Activated CD8-positive, alpha-beta memory T cell treated with anti-CD3 and anti-CD28 coated beads, Interleukin-2, amount 10 ng/mL, durations not matched to agents 7 days and 5 days (primary cell): ENCODE measurements at regions not wholly inside any gene's neighbourhood (a gene's known extent, or its start where the extent isn't known, plus 50 kb on each side); places are given as distances from the start of the nearest gene placed in this dataset.

Source experiments
- ATAC-seq: fragments of 150-1000 bp; cut with Tn5 transposase; one replicate; pipeline ENCODE4 v1.10.0; 2021; ENCODE audit warnings: moderate library complexity
- CTCF ChIA-PET: fragments of 350-600 bp; sonication (Branson Sonifier 250); formaldehyde crosslinking; loops from one replicate; lab custom pipeline; 2021; ENCODE audit warnings: antibody characterized with exemption; lab: Charles Lee
- DNase-seq: peaks from one replicate; pipeline ENCODE4 v3.0.0-alpha.2; 2020
- H3K27ac Mint-ChIP-seq: one replicate; pipeline ENCODE4 v1.8.0; 2021; ENCODE audit warnings: mild to moderate bottlenecking, mixed read lengths
- H3K27me3 Mint-ChIP-seq: one replicate; pipeline ENCODE4 v1.8.0; 2021; ENCODE audit warnings: mixed read lengths
- H3K36me3 Mint-ChIP-seq: one replicate; pipeline ENCODE4 v1.8.0; 2021; ENCODE audit warnings: mild to moderate bottlenecking, mixed read lengths
- H3K4me1 Mint-ChIP-seq: one replicate; pipeline ENCODE4 v1.8.0; 2021; ENCODE audit warnings: mixed read lengths
- H3K4me3 Mint-ChIP-seq: one replicate; pipeline ENCODE4 v1.8.0; 2021; ENCODE audit warnings: mild to moderate bottlenecking, moderate library complexity, mixed read lengths
- H3K9me3 Mint-ChIP-seq: one replicate; pipeline ENCODE4 v1.8.0; 2022; ENCODE audit warnings: low read depth, mixed read lengths

- H3K36me3 Mint-ChIP-seq = no peaks in the 10 kb centered on the region
- CTCF ChIA-PET = no interaction called here
- H3K27ac Mint-ChIP-seq = no peak overlapping the region
- ATAC-seq = no peak
- H3K9me3 Mint-ChIP-seq = peaks cover 3% of the 10 kb centered on the region
- no peaks in the 10 kb centered on the region for H3K27me3 Mint-ChIP-seq
- H3K4me3 Mint-ChIP-seq = no peak overlapping the region
- no peaks in the 10 kb centered on the region for H3K4me1 Mint-ChIP-seq
- DNase-seq = no peak
Measured at GRCh38 chr18:39945076-39945475, 2010.0 kb upstream of the PIK3C3 start.

GRCh38 chr18:39942702-39943101 is 2012.3 kb upstream of the PIK3C3 start:
- no peak overlapping the region for H3K27ac Mint-ChIP-seq
- DNase-seq (no peak), ATAC-seq (no peak)
- H3K27me3 Mint-ChIP-seq = no peaks in the 10 kb centered on the region
- H3K9me3 Mint-ChIP-seq = peaks cover 6% of the 10 kb centered on the region
- H3K4me3 Mint-ChIP-seq = no peak overlapping the region
- H3K36me3 Mint-ChIP-seq = no peaks in the 10 kb centered on the region
- H3K4me1 Mint-ChIP-seq = no peaks in the 10 kb centered on the region
- CTCF ChIA-PET = no interaction called here

DNA sequence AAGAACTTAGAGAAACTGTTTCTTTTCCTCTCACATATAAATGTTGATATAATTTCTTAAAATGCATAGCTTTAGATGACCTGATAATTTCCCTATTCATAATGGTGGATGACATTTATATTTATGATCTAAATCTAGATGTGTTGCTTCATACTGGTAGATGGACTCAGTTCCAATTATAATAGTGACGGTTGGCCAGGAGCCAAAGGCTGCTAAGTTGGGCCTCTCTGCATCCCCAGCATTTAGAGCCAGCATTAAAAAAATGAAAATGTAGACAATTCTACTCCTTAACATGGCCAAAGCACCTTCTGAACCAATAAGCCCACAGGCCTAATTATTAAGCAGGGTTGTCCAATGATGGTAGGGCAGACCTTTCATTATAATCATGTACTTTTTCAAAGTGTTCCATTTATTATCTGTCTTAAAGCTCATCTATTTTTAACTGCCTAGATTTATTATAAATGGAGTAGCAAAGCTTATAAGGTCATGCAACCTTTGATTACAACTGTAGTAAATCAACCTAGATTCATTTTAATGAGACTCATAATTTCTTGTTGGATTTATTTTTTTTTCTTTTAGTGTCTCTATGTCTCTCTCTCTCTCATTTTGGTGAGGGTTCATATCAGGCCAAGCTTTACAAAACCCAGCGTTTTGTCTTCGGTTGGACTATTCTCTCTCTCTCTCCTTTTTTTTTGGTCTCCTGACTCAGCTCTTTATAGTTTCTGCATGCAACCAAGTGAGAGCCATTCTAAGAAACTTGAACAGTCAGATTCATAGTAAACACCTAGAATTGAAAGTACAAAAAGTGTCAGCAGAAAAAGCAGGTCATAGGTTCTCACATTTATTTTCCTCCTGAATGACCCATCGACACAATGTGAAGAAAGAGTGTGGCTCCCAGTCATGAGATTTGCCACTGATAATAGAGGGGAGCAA is 2016.1 kb upstream of the PIK3C3 start:
- ATAC-seq (no peak), DNase-seq (no peak)
- no peaks in the 10 kb centered on the region for H3K4me1 Mint-ChIP-seq
- peaks cover 6% of the 10 kb centered on the region for H3K9me3 Mint-ChIP-seq
- no peak overlapping the region for H3K4me3 Mint-ChIP-seq
- no peaks in the 10 kb centered on the region for H3K36me3 Mint-ChIP-seq
- CTCF ChIA-PET = no interaction called here
- H3K27ac Mint-ChIP-seq = no peak overlapping the region
- no peaks in the 10 kb centered on the region for H3K27me3 Mint-ChIP-seq

- DNase-seq (no peak), ATAC-seq (no peak)
- CTCF ChIA-PET = no interaction called here
- Mint-ChIP-seq H3K36me3 (no peaks in the 10 kb centered on the region), H3K9me3 (peaks cover 3% of the 10 kb centered on the region), H3K4me1 (no peaks in the 10 kb centered on the region), H3K27me3 (no peaks in the 10 kb centered on the region), H3K27ac (no peak overlapping the region), H3K4me3 (no peak overlapping the region)
Measured at GRCh38 chr18:39935598-39935997, 2019.4 kb upstream of the PIK3C3 start.

GRCh38 chr18:39918847-39919246 is 2036.2 kb upstream of the PIK3C3 start:
- Mint-ChIP-seq H3K4me3 (no peak overlapping the region), H3K27me3 (no peaks in the 10 kb centered on the region), H3K36me3 (no peaks in the 10 kb centered on the region), H3K9me3 (peaks cover 2% of the 10 kb centered on the region), H3K4me1 (no peaks in the 10 kb centered on the region), H3K27ac (no peak overlapping the region)
- CTCF ChIA-PET = no interaction called here
- DNase-seq (no peak), ATAC-seq (no peak)

- Mint-ChIP-seq H3K4me1 (no peaks in the 10 kb centered on the region), H3K27me3 (no peaks in the 10 kb centered on the region), H3K9me3 (peaks cover 9% of the 10 kb centered on the region), H3K27ac (no peak overlapping the region), H3K4me3 (no peak overlapping the region), H3K36me3 (no peaks in the 10 kb centered on the region)
- ATAC-seq = no peak
- DNase-seq = no peak
- CTCF ChIA-PET = no interaction called here
Measured at GRCh38 chr18:39913672-39914366, 2041.2 kb upstream of the PIK3C3 start.

DNA sequence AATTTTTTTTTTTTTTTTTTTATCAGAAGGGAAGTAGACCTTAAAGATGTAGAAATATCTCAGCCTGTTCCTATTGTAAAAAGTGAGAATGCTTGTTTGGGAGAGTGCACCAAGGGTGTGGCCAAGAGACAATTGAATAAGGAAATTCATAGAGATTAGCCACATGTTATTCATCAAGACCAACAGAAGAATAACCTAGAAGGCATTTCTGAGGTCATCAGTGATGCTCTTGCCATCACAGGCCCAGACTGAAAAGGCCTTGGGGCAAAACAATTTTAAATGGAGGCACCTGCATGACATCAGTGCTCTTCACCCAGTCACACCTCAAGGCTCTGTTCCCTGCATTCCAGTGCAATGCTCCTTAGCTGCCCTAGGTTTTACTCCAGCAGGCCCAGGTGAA is 2043.3 kb upstream of the PIK3C3 start:
- H3K4me3 Mint-ChIP-seq = no peak overlapping the region
- no peaks in the 10 kb centered on the region for H3K4me1 Mint-ChIP-seq
- no peak for DNase-seq
- H3K27me3 Mint-ChIP-seq = no peaks in the 10 kb centered on the region
- CTCF ChIA-PET = no interaction called here
- H3K36me3 Mint-ChIP-seq = no peaks in the 10 kb centered on the region
- ATAC-seq = no peak
- no peak overlapping the region for H3K27ac Mint-ChIP-seq
- peaks cover 7% of the 10 kb centered on the region for H3K9me3 Mint-ChIP-seq

GRCh38 chr18:39909706-39910105 is 2045.3 kb upstream of the PIK3C3 start:
- Mint-ChIP-seq H3K27me3 (no peaks in the 10 kb centered on the region), H3K4me1 (no peaks in the 10 kb centered on the region), H3K4me3 (no peak overlapping the region), H3K36me3 (no peaks in the 10 kb centered on the region), H3K9me3 (peaks cover 7% of the 10 kb centered on the region), H3K27ac (no peak overlapping the region)
- DNase-seq = no peak
- no peak for ATAC-seq
- CTCF ChIA-PET = no interaction called here

DNA sequence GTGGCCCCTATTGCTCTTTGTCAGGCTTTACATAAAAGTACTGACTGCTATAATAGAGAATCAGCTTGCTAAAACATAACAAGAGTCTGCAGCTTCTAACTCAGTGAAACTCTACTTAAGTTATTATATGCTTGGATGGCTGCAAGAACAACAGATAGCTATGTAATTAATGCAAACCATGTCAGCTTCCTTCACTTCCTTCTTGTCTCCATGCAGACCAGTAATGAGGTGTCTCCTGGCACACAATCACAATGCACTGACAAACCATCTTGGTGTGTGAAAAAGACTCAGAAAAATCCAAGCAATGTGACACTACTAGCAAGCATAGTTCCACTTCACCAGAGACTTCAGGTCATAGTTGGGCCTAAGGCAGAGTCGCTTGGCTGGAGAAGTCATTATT is 2068.9 kb upstream of the PIK3C3 start:
- peaks cover 2% of the 10 kb centered on the region for H3K9me3 Mint-ChIP-seq
- no peaks in the 10 kb centered on the region for H3K4me1 Mint-ChIP-seq
- H3K4me3 Mint-ChIP-seq = no peak overlapping the region
- ATAC-seq (no peak), DNase-seq (no peak)
- H3K36me3 Mint-ChIP-seq = no peaks in the 10 kb centered on the region
- no peak overlapping the region for H3K27ac Mint-ChIP-seq
- H3K27me3 Mint-ChIP-seq = no peaks in the 10 kb centered on the region
- CTCF ChIA-PET = no interaction called here

DNA sequence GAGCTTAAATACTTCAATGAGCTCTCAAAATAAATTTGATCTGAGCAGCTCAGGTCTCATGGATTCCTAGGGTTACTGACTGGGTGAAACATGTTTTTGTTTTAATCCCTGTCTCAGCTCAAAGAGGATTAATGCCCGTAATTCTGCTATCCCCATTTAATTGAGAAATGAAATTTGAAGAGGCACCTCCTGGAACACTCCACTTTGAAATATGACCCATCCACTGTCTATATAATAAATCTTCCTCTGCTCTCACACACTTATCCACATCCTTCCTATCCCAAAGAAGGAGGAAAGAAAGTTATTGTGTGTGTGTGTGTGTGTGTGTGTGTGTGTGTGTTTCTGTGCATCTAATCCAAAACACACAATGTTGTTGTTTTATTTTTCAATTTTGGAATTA is 2082.4 kb upstream of the PIK3C3 start:
- Mint-ChIP-seq H3K36me3 (no peaks in the 10 kb centered on the region), H3K4me1 (no peaks in the 10 kb centered on the region), H3K4me3 (no peak overlapping the region), H3K9me3 (peaks cover 2% of the 10 kb centered on the region), H3K27ac (no peak overlapping the region), H3K27me3 (no peaks in the 10 kb centered on the region)
- DNase-seq (no peak), ATAC-seq (no peak)
- CTCF ChIA-PET = interaction anchor here (0.7 kb wide), 1 partner anchor 437 kb away, joined by 3 read pairs; no protein-coding TSS in a partner anchor

GRCh38 chr18:39871961-39872360 is 2083.1 kb upstream of the PIK3C3 start:
- CTCF ChIA-PET = interaction anchor here (0.7 kb wide), 1 partner anchor 436 kb away, joined by 3 read pairs; no protein-coding TSS in a partner anchor
- H3K4me3 Mint-ChIP-seq = no peak overlapping the region
- peaks cover 2% of the 10 kb centered on the region for H3K9me3 Mint-ChIP-seq
- H3K4me1 Mint-ChIP-seq = no peaks in the 10 kb centered on the region
- DNase-seq (no peak), ATAC-seq (no peak)
- H3K27ac Mint-ChIP-seq = no peak overlapping the region
- no peaks in the 10 kb centered on the region for H3K27me3 Mint-ChIP-seq
- H3K36me3 Mint-ChIP-seq = no peaks in the 10 kb centered on the region

- no peak for DNase-seq
- H3K4me1 Mint-ChIP-seq = no peaks in the 10 kb centered on the region
- H3K27me3 Mint-ChIP-seq = no peaks in the 10 kb centered on the region
- no peak overlapping the region for H3K4me3 Mint-ChIP-seq
- CTCF ChIA-PET = no interaction called here
- no peaks in the 10 kb centered on the region for H3K36me3 Mint-ChIP-seq
- H3K27ac Mint-ChIP-seq = no peak overlapping the region
- peaks cover 2% of the 10 kb centered on the region for H3K9me3 Mint-ChIP-seq
- no peak for ATAC-seq
Measured at GRCh38 chr18:39870591-39870990, 2084.4 kb upstream of the PIK3C3 start.

- DNase-seq = no peak
- Mint-ChIP-seq H3K36me3 (no peaks in the 10 kb centered on the region), H3K9me3 (peaks cover 6% of the 10 kb centered on the region), H3K4me1 (no peaks in the 10 kb centered on the region), H3K4me3 (no peak overlapping the region), H3K27me3 (no peaks in the 10 kb centered on the region), H3K27ac (no peak overlapping the region)
- CTCF ChIA-PET = no interaction called here
- ATAC-seq = no peak
Measured at GRCh38 chr18:39863916-39864315, 2091.1 kb upstream of the PIK3C3 start.

DNA sequence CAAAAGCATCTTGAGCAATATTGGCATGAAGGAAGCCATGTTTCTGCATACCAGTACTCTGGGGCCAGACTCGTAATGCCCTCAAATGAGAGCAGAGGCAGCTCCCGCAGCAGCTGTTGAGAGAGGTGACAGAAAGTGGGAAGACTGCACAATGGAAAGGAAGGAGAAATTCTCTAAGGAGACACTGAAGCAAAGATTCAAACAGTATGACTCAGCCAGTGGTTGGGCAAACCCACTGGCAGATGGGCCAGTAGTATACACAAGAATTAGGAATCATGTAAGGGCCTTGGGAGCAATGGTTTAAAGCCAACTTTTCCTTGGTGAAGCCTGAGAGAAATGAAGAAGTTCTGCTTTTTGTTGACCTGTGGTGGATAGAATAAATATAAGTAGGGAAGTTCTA is 2092.7 kb upstream of the PIK3C3 start:
- DNase-seq (no peak), ATAC-seq (no peak)
- Mint-ChIP-seq H3K27me3 (no peaks in the 10 kb centered on the region), H3K9me3 (peaks cover 6% of the 10 kb centered on the region), H3K36me3 (no peaks in the 10 kb centered on the region), H3K4me3 (no peak overlapping the region), H3K4me1 (no peaks in the 10 kb centered on the region), H3K27ac (no peak overlapping the region)
- CTCF ChIA-PET = no interaction called here
